Endothelial cell (in vitro differentiated cells): ENCODE measurements at regions not wholly inside any gene's neighbourhood (a gene's known extent, or its start where the extent isn't known, plus 50 kb on each side); places are given as distances from the start of the nearest gene placed in this dataset.

Experiments used
- DNase-seq: peaks from one replicate; pipeline ENCODE4 v3.0.0; 2021; ENCODE audit warnings: low spot score
- H3K27ac Mint-ChIP-seq: one replicate; pipeline ENCODE4 v1.8.0; 2021; ENCODE audit warnings: mixed read lengths, inconsistent platforms; ENCODE audit not compliant: unreplicated experiment
- H3K27me3 Mint-ChIP-seq: one replicate; pipeline ENCODE4 v1.8.0; 2021; ENCODE audit warnings: mild to moderate bottlenecking, moderate library complexity, mixed read lengths, inconsistent platforms; ENCODE audit not compliant: unreplicated experiment
- H3K36me3 Mint-ChIP-seq: one replicate; pipeline ENCODE4 v1.8.0; 2021; ENCODE audit warnings: mild to moderate bottlenecking, low read depth, mixed read lengths, inconsistent platforms; ENCODE audit not compliant: unreplicated experiment
- H3K4me1 Mint-ChIP-seq: one replicate; pipeline ENCODE4 v1.8.0; 2021; ENCODE audit warnings: mild to moderate bottlenecking, mixed read lengths, inconsistent platforms; ENCODE audit not compliant: unreplicated experiment
- H3K4me3 Mint-ChIP-seq: one replicate; pipeline ENCODE4 v1.8.0; 2021; ENCODE audit warnings: mild to moderate bottlenecking, mixed read lengths, inconsistent platforms; ENCODE audit not compliant: unreplicated experiment
- H3K9me3 Mint-ChIP-seq: one replicate; pipeline ENCODE4 v1.8.0; 2021; ENCODE audit warnings: mixed read lengths, inconsistent platforms; ENCODE audit not compliant: unreplicated experiment
- TF ChIP-seq, protein P1 (sequence below): fragments of 200-600 bp; sonication (generic); IDR thresholded peaks from one replicate; pipeline ENCODE4 v1.5.0; 2021; ENCODE audit warnings: antibody characterized with exemption; ENCODE audit not compliant: unreplicated experiment

DNA sequence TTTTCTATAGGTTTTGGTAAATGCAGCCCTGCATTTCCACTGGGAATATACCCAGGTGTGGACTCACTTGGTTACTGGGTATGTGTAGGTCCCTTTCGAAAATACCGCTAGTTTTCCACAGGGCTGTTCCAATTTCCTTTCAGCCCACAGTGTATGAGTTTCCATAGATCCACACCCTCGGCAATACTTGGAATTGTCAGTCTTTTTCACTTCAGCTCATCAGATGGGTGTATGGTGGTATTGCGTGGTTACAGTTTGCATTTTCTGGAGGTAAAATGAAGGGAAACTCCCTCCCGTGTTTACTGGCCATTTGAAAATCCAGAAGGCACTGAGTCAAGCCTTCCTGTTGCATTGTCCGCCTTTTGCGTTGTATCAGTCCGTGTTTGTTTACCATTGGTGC, 453.6 kb downstream of the CDH26 start:
- Mint-ChIP-seq H3K27me3 (peaks cover 5% of the 10 kb centered on the region), H3K36me3 (no peaks in the 10 kb centered on the region), H3K9me3 (no peaks in the 10 kb centered on the region), H3K27ac (no peak overlapping the region), H3K4me1 (no peaks in the 10 kb centered on the region), H3K4me3 (no peak overlapping the region)
- TF ChIP-seq, protein P1, sequence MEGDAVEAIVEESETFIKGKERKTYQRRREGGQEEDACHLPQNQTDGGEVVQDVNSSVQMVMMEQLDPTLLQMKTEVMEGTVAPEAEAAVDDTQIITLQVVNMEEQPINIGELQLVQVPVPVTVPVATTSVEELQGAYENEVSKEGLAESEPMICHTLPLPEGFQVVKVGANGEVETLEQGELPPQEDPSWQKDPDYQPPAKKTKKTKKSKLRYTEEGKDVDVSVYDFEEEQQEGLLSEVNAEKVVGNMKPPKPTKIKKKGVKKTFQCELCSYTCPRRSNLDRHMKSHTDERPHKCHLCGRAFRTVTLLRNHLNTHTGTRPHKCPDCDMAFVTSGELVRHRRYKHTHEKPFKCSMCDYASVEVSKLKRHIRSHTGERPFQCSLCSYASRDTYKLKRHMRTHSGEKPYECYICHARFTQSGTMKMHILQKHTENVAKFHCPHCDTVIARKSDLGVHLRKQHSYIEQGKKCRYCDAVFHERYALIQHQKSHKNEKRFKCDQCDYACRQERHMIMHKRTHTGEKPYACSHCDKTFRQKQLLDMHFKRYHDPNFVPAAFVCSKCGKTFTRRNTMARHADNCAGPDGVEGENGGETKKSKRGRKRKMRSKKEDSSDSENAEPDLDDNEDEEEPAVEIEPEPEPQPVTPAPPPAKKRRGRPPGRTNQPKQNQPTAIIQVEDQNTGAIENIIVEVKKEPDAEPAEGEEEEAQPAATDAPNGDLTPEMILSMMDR, result no peak
- no peak for DNase-seq

DNA sequence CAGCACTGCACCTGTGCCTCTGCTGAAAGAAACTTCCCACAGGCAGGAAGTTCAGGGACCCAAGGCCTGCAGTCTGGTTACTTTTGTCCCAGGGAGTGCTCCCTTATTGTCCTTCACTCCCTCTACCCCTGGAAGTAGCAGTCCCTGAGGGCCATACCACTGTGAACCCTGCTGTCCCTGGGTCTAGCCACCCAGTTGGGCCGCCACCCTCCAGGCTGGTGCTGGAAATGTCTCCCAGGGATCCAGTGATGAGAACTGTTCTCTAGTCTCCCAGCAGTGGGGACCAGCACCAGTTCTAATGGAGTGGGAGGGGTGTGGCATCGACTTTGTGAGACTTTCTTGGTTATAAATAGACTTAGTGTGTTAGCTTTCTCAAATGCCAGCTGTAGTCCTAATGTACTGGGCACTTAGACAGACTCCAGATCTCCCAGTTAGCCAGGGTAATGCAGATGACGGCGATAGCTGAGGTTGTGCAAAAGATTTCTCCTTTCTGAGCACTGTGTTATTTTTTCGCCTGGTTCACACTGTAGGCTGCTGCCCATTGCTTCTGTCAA, 462.5 kb downstream of the CDH26 start:
- H3K4me1 Mint-ChIP-seq, result no peaks in the 10 kb centered on the region
- no peak for DNase-seq
- H3K36me3 Mint-ChIP-seq, result no peaks in the 10 kb centered on the region
- no peaks in the 10 kb centered on the region for H3K27me3 Mint-ChIP-seq
- no peak overlapping the region for H3K27ac Mint-ChIP-seq
- TF ChIP-seq, protein P1, result no peak
- no peaks in the 10 kb centered on the region for H3K9me3 Mint-ChIP-seq
- no peak overlapping the region for H3K4me3 Mint-ChIP-seq

DNA sequence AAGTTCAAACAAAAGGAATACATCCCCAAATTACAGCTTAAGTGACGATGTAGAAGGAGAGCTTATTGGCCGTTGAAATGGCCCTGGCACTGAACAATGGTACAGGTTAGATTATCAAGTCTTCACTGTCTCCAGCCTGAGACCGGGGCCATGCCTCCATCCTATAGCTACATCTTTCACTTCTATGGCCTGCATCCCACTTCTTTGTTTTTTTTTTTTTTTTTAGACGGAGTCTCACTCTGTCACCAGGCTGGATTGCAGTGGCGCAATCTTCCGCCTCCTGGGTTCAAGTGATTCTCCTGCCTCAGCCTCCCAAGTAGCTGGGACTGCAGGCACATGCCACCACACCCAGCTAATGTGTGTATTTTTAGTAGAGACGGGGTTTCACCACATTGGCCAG, 464.6 kb downstream of the CDH26 start:
- Mint-ChIP-seq H3K4me1 (no peaks in the 10 kb centered on the region), H3K4me3 (no peak overlapping the region), H3K9me3 (no peaks in the 10 kb centered on the region), H3K27me3 (peaks cover 1% of the 10 kb centered on the region), H3K36me3 (no peaks in the 10 kb centered on the region), H3K27ac (no peak overlapping the region)
- no peak for DNase-seq
- TF ChIP-seq, protein P1, result no peak

DNA sequence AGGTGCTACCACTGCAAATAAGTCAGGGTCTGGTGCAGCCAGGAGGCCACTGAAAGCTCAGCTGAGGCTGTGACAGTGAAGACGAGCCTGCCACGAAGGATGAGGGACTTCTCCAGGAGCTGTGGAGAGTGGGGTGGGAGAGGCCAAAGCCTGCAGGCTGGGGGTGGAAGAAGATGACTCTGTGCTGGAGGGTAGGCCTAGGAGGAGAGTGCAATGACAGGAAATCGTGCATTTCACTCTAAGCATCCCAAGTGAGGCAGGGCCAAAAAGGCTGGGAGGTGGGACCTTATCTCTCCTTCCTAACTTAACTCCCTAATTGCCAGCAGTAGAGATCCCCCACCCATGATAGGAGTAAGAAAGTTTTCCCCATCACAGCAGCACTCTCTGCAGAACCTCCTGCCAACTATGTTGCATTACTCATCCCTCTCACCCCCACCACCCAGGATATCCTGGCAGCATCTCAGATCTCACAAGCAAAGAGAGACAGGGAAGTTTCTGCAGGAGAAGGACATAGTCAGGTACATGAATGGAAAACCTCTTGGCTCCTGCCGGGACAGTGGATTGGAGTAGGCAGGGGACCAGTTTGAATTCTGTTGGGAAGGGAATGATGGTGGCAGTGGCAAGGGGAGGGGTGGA, 466.2 kb downstream of the CDH26 start:
- Mint-ChIP-seq H3K9me3 (no peaks in the 10 kb centered on the region), H3K4me3 (no peak overlapping the region), H3K27ac (no peak overlapping the region), H3K4me1 (no peaks in the 10 kb centered on the region), H3K36me3 (no peaks in the 10 kb centered on the region), H3K27me3 (peaks cover 1% of the 10 kb centered on the region)
- no peak for DNase-seq
- TF ChIP-seq, protein P1, result no peak

DNA sequence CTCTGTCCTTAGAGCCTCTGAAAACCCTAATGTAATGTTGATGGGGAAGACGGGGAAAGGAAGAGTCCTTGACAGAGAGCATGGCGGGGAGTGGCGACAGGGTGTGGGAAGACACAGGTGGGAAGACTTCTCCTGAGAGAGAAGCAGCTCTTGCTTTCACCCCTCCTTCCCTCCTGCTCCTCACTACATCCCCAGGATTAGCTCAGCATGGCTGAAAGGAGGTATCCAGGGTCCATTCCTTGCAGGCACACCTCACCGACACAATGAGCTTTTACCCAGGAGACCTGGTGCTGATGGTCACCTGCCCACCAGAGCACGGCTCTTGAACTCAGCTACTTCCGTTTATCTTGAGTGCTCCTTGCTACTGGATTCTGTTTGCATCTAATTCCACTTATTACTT, 469.3 kb downstream of the CDH26 start:
- TF ChIP-seq, protein P1, result no peak
- Mint-ChIP-seq H3K36me3 (no peaks in the 10 kb centered on the region), H3K4me3 (no peak overlapping the region), H3K4me1 (no peaks in the 10 kb centered on the region), H3K27me3 (peaks cover 3% of the 10 kb centered on the region), H3K27ac (no peak overlapping the region), H3K9me3 (no peaks in the 10 kb centered on the region)
- no peak for DNase-seq
